Parathyroid adenoma (tissue), 2 donors: ENCODE measurements at regions not wholly inside any gene's neighbourhood (a gene's known extent, or its start where the extent isn't known, plus 50 kb on each side); places are given as distances from the start of the nearest gene placed in this dataset.

Source experiments
- H2AFZ ChIP-seq: fragments of 300-600 bp; sonication (generic); one replicate; pipeline ENCODE4 v1.7.0; 2017; ENCODE audit warnings: antibody characterized with exemption, mild to moderate bottlenecking
- H3K27ac ChIP-seq: fragments of 300-600 bp; sonication (generic); one replicate; pipeline ENCODE4 v1.7.0; 2017
- H3K27me3 ChIP-seq: fragments of 300-600 bp; sonication (generic); one replicate; pipeline ENCODE4 v1.7.0; 2017; ENCODE audit warnings: low read length; ENCODE audit not compliant: control insufficient read depth, insufficient read depth
- H3K36me3 ChIP-seq: fragments of 300-600 bp; sonication (generic); one replicate; pipeline ENCODE4 v1.7.0; 2017; ENCODE audit warnings: low read length; ENCODE audit not compliant: control insufficient read depth, insufficient read depth
- H3K4me1 ChIP-seq: fragments of 300-600 bp; sonication (generic); one replicate; pipeline ENCODE4 v1.7.0; 2017; ENCODE audit warnings: control low read depth
- H3K4me2 ChIP-seq: fragments of 300-600 bp; sonication (generic); one replicate; pipeline ENCODE4 v1.7.0; 2017; ENCODE audit warnings: low read length
- H3K4me3 ChIP-seq: fragments of 300-600 bp; sonication (generic); one replicate; pipeline ENCODE4 v1.7.0; 2017; ENCODE audit warnings: low read depth, low read length
- H3K79me2 ChIP-seq: fragments of 300-600 bp; sonication (generic); one replicate; pipeline ENCODE4 v1.7.0; 2017; ENCODE audit warnings: control low read depth
- H3K9ac ChIP-seq: fragments of 300-600 bp; sonication (generic); one replicate; pipeline ENCODE4 v1.7.0; 2017; ENCODE audit warnings: mild to moderate bottlenecking
- H3K9me3 ChIP-seq: fragments of 300-600 bp; sonication (generic); one replicate; pipeline ENCODE4 v1.7.0; 2017; ENCODE audit warnings: low read length; ENCODE audit not compliant: control insufficient read depth
- CTCF ChIP-seq: fragments of 300-600 bp; sonication (generic); IDR thresholded peaks from one replicate; pipeline ENCODE4 v1.7.0; 2017; ENCODE audit warnings: antibody characterized with exemption, mild to moderate bottlenecking
- donor health status: primary hyperparathyroidism.

GRCh38 chr6:97913721-97914120 lies 630.7 kb upstream of the MMS22L start:
- Histone ChIP-seq H3K27ac (no peak overlapping the region), H3K27me3 (no peaks in the 10 kb centered on the region), H3K9ac (no peak overlapping the region), H3K4me3 (no peak overlapping the region), H3K9me3 (no peaks in the 10 kb centered on the region), H3K36me3 (no peaks in the 10 kb centered on the region), H3K79me2 (no peaks in the 10 kb centered on the region), H3K4me2 (no peak overlapping the region), H2AFZ (no peak overlapping the region), H3K4me1 (no peaks in the 10 kb centered on the region)
- TF ChIP-seq CTCF, result no peak

- Histone ChIP-seq H3K4me2 (no peak overlapping the region), H3K36me3 (no peaks in the 10 kb centered on the region), H3K9me3 (no peaks in the 10 kb centered on the region), H3K4me3 (no peak overlapping the region), H2AFZ (no peak overlapping the region), H3K9ac (no peak overlapping the region), H3K27ac (no peak overlapping the region), H3K4me1 (no peaks in the 10 kb centered on the region), H3K79me2 (no peaks in the 10 kb centered on the region), H3K27me3 (no peaks in the 10 kb centered on the region)
- TF ChIP-seq CTCF, result no peak
These were observed 631.9 kb upstream of the MMS22L start for GRCh38 chr6:97914912-97915311.

GRCh38 chr6:97915537-97915936 lies 632.5 kb upstream of the MMS22L start:
- H3K27ac ChIP-seq, result no peak overlapping the region
- no peaks in the 10 kb centered on the region for H3K36me3 ChIP-seq
- H2AFZ ChIP-seq, result no peak overlapping the region
- no peaks in the 10 kb centered on the region for H3K4me1 ChIP-seq
- H3K4me2 ChIP-seq, result no peak overlapping the region
- H3K9me3 ChIP-seq, result no peaks in the 10 kb centered on the region
- H3K79me2 ChIP-seq, result no peaks in the 10 kb centered on the region
- no peak overlapping the region for H3K4me3 ChIP-seq
- no peak overlapping the region for H3K9ac ChIP-seq
- H3K27me3 ChIP-seq, result no peaks in the 10 kb centered on the region
- no peak for TF ChIP-seq CTCF

- H3K9ac ChIP-seq, result no peak overlapping the region
- no peak overlapping the region for H3K4me2 ChIP-seq
- no peaks in the 10 kb centered on the region for H3K27me3 ChIP-seq
- H3K36me3 ChIP-seq, result no peaks in the 10 kb centered on the region
- H3K9me3 ChIP-seq, result no peaks in the 10 kb centered on the region
- TF ChIP-seq CTCF, result no peak
- H2AFZ ChIP-seq, result no peak overlapping the region
- H3K79me2 ChIP-seq, result no peaks in the 10 kb centered on the region
- no peak overlapping the region for H3K27ac ChIP-seq
- no peaks in the 10 kb centered on the region for H3K4me1 ChIP-seq
- no peak overlapping the region for H3K4me3 ChIP-seq
These were observed 634.4 kb upstream of the MMS22L start for GRCh38 chr6:97917369-97917768.

GRCh38 chr6:97919046-97919445 lies 636.0 kb upstream of the MMS22L start:
- Histone ChIP-seq H3K27me3 (no peaks in the 10 kb centered on the region), H3K9me3 (no peaks in the 10 kb centered on the region), H3K36me3 (no peaks in the 10 kb centered on the region), H3K79me2 (no peaks in the 10 kb centered on the region), H3K4me1 (no peaks in the 10 kb centered on the region), H3K9ac (no peak overlapping the region), H3K27ac (no peak overlapping the region), H3K4me2 (no peak overlapping the region), H2AFZ (no peak overlapping the region), H3K4me3 (no peak overlapping the region)
- no peak for TF ChIP-seq CTCF
